ENCODE measurements at regions not wholly inside any gene's neighbourhood (a gene's known extent, or its start where the extent isn't known, plus 50 kb on each side); places are given as distances from the start of the nearest gene placed in this dataset.

- TF ChIP-seq EZH2 (IDR thresholded peaks at IDR 0.05; ENCODE audit: low read depth, unreplicated experiment), result no peak
- no peak for TF ChIP-seq REST (IDR thresholded peaks at IDR 0.05; ENCODE audit: unreplicated experiment)
- TF ChIP-seq POLR2AphosphoS5 (IDR thresholded peaks at IDR 0.05; ENCODE audit: low read depth), result no peak
- TF ChIP-seq CTCF (conservative IDR thresholded peaks at IDR 0.05; ENCODE audit: low read depth in 2 of 2), result no peak
- no peak for TF ChIP-seq EZH2phosphoT487 (IDR thresholded peaks at IDR 0.05; ENCODE audit: unreplicated experiment)
- no peak for TF ChIP-seq ZNF331 (CRISPR knock-in tag; IDR thresholded peaks at IDR 0.05; ENCODE audit: low read depth)
- TF ChIP-seq ETS1 (IDR thresholded peaks at IDR 0.05), result no peak
These were observed 832.9 kb upstream of the FBXO33 start for GRCh38 chr14:40265096-40265495.

All from GM23338 (cell line).